Keratinocyte (primary cell): ENCODE measurements at regions not wholly inside any gene's neighbourhood (a gene's known extent, or its start where the extent isn't known, plus 50 kb on each side); places are given as distances from the start of the nearest gene placed in this dataset.

Source experiments
- EZH2 ChIP-seq: IDR thresholded peaks from one replicate; pipeline ENCODE4 v1.6.1; 2012; ENCODE audit warnings: inconsistent platforms, mild to moderate bottlenecking, low read length, moderate library complexity
- TF ChIP-seq, protein P1 (sequence below), 3 experiments: IDR thresholded peaks in 1 of 3; conservative IDR thresholded peaks in 1 of 3; optimal IDR thresholded peaks in 1 of 3; 2 replicates in 2 of 3; 3 replicates in 1 of 3; pipeline versions ENCODE3 to v1.5.1; 2011; ENCODE audit warnings: low read length in 3 of 3, mild to moderate bottlenecking in 3 of 3, moderate library complexity in 2 of 3, control low read depth in 1 of 3, inconsistent platforms in 1 of 3; ENCODE audit not compliant: insufficient read depth in 2 of 3; ENCODE audit errors: extremely low read depth in 1 of 3

DNA sequence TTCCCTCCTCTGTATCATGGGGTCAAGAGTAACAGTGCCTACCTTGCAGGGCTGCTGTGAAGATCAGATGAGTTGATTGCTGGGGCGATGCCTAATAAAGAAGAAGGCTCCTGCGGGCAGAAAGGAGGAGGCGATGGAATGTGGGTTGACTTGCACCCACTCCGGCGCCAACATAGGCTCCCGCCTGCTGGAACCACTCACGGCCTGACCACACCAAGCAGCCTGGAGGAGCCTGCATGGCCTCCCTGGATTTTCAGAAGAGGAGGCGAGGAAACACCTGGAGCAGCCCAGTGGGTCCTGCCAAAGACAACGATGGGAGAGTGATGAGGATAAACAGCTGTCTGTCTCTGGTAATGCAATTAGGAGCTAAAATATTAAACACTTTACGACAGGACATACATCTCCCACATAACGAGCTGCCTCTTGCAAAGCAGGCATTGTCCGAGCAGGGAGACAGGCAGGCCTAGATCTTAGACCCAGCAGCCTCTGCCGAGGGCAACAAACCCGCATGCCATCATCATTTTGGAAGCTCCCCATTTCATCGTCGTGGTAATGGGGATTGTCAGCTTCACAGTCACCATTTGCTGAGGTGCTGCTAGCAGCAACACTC lies 302.9 kb upstream of the ZMIZ1 start:
- TF ChIP-seq, protein P1, sequence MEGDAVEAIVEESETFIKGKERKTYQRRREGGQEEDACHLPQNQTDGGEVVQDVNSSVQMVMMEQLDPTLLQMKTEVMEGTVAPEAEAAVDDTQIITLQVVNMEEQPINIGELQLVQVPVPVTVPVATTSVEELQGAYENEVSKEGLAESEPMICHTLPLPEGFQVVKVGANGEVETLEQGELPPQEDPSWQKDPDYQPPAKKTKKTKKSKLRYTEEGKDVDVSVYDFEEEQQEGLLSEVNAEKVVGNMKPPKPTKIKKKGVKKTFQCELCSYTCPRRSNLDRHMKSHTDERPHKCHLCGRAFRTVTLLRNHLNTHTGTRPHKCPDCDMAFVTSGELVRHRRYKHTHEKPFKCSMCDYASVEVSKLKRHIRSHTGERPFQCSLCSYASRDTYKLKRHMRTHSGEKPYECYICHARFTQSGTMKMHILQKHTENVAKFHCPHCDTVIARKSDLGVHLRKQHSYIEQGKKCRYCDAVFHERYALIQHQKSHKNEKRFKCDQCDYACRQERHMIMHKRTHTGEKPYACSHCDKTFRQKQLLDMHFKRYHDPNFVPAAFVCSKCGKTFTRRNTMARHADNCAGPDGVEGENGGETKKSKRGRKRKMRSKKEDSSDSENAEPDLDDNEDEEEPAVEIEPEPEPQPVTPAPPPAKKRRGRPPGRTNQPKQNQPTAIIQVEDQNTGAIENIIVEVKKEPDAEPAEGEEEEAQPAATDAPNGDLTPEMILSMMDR (optimal IDR thresholded peaks at IDR 0.05 in 1 of 3, IDR thresholded peaks at IDR 0.05 in 1 of 3, conservative IDR thresholded peaks at IDR 0.05 in 1 of 3; ENCODE audit: extremely low read depth in 1 of 3, insufficient read depth in 2 of 3, low read length in 3 of 3) = no peak
- no peak for TF ChIP-seq EZH2
